MM.1S (cell line): ENCODE measurements at regions not wholly inside any gene's neighbourhood (a gene's known extent, or its start where the extent isn't known, plus 50 kb on each side); places are given as distances from the start of the nearest gene placed in this dataset.
"Not testable (repeated sequence)": the region's sequence is repeated elsewhere in the genome, so short reads cannot be mapped to it uniquely, and the experiment has no call there.

Source experiments
- DNase-seq: peaks from one replicate; pipeline ENCODE4 v3.0.0-alpha.2; 2015
- H2AFZ ChIP-seq: fragments of 300-600 bp; sonication (generic); 2 replicates; pipeline ENCODE4 v1.6.0; 2016; ENCODE audit warnings: antibody characterized with exemption, low read length
- H3F3A ChIP-seq: fragments of 300-600 bp; sonication (generic); 2 replicates; pipeline ENCODE4 v1.6.1; 2016; ENCODE audit warnings: mild to moderate bottlenecking, antibody characterized with exemption, low read length, moderate library complexity, mixed read lengths; ENCODE audit not compliant: insufficient read depth
- H3K27ac ChIP-seq: fragments of 300-600 bp; sonication (generic); 2 replicates; pipeline ENCODE4 v1.5.1; 2016; ENCODE audit warnings: mild to moderate bottlenecking, low read length
- H3K27me3 ChIP-seq: fragments of 300-600 bp; sonication (generic); replicated peaks from 2 replicates; pipeline ENCODE4 v1.6.0; 2016; ENCODE audit warnings: low read length; ENCODE audit not compliant: insufficient read depth
- H3K36me3 ChIP-seq: fragments of 300-600 bp; sonication (generic); replicated peaks from 2 replicates; pipeline ENCODE4 v1.6.1; 2016; ENCODE audit warnings: mild to moderate bottlenecking, low read length, mixed read lengths; ENCODE audit not compliant: insufficient read depth
- H3K4me1 ChIP-seq: fragments of 300-600 bp; sonication (generic); 2 replicates; pipeline ENCODE4 v1.6.1; 2016; ENCODE audit warnings: low read length, mixed read lengths
- H3K4me2 ChIP-seq: fragments of 300-600 bp; sonication (generic); 2 replicates; pipeline ENCODE4 v1.6.0; 2016; ENCODE audit warnings: low read depth, low read length
- H3K4me3 ChIP-seq: fragments of 300-600 bp; sonication (generic); 2 replicates; pipeline ENCODE4 v1.5.1; 2016; ENCODE audit warnings: low read length, mixed read lengths
- H3K79me2 ChIP-seq: fragments of 300-600 bp; sonication (generic); 2 replicates; pipeline ENCODE4 v1.6.1; 2016; ENCODE audit warnings: mixed run types, low read length, mixed read lengths
- H3K9ac ChIP-seq: fragments of 300-600 bp; sonication (generic); 2 replicates; pipeline ENCODE4 v1.6.1; 2016; ENCODE audit warnings: low read length, mixed read lengths
- H3K9me2 ChIP-seq: fragments of 300-600 bp; sonication (generic); replicated peaks from 2 replicates; pipeline ENCODE4 v1.6.1; 2016; ENCODE audit warnings: mild to moderate bottlenecking, low read length, mixed read lengths; ENCODE audit not compliant: insufficient read depth
- H3K9me3 ChIP-seq: fragments of 300-600 bp; sonication (generic); replicated peaks from 2 replicates; pipeline ENCODE4 v1.6.1; 2016; ENCODE audit warnings: mild to moderate bottlenecking, low read length, mixed read lengths; ENCODE audit not compliant: insufficient read depth
- H4K20me1 ChIP-seq: fragments of 300-600 bp; sonication (generic); 2 replicates; pipeline ENCODE4 v1.6.1; 2016; ENCODE audit warnings: mild to moderate bottlenecking, low read length, moderate library complexity, mixed read lengths; ENCODE audit not compliant: insufficient read depth
- TF ChIP-seq, protein P1 (sequence below): fragments of 300-600 bp; sonication (generic); IDR thresholded peaks from 2 replicates; pipeline ENCODE4 v1.5.1; 2016; ENCODE audit warnings: antibody characterized with exemption, low read length, mixed read lengths

DNA sequence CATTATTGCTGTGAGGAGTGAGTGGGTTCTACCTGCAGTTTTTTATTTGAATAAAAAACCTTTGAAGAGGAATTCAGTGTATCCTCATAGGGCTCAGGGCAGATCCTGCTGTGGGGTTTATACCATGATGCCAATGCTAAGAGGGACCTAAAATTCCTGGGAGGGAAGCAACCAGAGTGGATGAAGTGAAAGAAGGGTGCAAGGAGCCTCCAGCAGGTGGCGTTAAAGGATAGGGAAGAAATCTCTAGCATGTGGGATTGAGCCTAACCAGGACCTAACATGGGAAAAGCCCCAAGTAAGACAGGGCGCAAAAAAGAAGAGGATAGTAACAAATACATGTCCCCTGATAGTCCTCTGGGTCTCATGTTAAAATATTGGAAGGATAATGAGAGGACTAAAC lies 445.7 kb downstream of the CCT8L2 start:
- TF ChIP-seq, protein P1, sequence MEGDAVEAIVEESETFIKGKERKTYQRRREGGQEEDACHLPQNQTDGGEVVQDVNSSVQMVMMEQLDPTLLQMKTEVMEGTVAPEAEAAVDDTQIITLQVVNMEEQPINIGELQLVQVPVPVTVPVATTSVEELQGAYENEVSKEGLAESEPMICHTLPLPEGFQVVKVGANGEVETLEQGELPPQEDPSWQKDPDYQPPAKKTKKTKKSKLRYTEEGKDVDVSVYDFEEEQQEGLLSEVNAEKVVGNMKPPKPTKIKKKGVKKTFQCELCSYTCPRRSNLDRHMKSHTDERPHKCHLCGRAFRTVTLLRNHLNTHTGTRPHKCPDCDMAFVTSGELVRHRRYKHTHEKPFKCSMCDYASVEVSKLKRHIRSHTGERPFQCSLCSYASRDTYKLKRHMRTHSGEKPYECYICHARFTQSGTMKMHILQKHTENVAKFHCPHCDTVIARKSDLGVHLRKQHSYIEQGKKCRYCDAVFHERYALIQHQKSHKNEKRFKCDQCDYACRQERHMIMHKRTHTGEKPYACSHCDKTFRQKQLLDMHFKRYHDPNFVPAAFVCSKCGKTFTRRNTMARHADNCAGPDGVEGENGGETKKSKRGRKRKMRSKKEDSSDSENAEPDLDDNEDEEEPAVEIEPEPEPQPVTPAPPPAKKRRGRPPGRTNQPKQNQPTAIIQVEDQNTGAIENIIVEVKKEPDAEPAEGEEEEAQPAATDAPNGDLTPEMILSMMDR, result peak; percentile 43
- not testable (repeated sequence) for H3K9me3 ChIP-seq, DNase-seq, H4K20me1 ChIP-seq, H3K27ac ChIP-seq, H2AFZ ChIP-seq, H3K4me3 ChIP-seq, H3K36me3 ChIP-seq, H3K9ac ChIP-seq, H3K79me2 ChIP-seq, H3K4me1 ChIP-seq, H3K27me3 ChIP-seq, H3K4me2 ChIP-seq, H3F3A ChIP-seq, H3K9me2 ChIP-seq

DNA sequence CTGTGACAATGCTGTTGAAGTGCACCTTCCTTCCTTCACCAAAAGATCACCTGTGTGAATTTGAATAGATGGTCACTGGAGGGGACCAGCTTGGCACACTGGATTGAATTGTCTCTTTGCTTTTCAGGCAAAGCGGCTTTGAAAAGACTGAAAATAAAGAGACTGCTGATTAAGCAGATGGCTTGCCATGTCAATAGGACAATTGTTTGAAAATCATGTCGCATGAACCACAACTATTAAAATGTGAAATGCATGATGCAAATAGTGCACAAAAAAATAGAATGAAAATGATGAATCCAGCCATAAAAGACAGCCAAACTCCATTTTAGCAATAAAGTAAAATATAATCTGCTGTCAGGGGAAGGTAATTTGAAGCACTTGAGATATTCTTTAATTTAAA lies 415.3 kb downstream of the CCT8L2 start:
- not testable (repeated sequence) for H4K20me1 ChIP-seq, H3K9me3 ChIP-seq, DNase-seq, H3K79me2 ChIP-seq, H3F3A ChIP-seq, H3K27ac ChIP-seq, H3K4me1 ChIP-seq, H3K27me3 ChIP-seq, H3K4me3 ChIP-seq, H3K4me2 ChIP-seq, H3K36me3 ChIP-seq, H3K9ac ChIP-seq, H2AFZ ChIP-seq, H3K9me2 ChIP-seq

DNA sequence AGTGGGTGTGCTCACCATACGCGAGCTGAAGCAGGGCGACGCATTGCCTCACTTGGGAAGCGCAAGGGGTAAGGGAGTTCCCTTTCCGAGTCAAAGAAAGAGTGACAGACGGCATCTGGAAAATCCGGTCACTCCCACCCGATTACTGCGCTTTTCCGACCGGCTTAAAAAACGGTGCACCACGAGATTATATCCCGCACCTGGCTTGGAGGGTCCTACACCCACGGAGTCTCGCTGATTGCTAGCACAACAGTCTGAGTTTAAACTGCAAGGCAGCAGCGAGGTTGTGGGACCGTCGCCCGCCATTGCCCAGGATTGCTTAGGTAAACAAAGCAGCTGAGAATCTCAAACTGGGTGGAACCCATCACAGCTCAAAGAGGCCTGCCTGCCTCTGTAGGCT lies 408.7 kb downstream of the CCT8L2 start:
- H3K9me2 ChIP-seq, H3F3A ChIP-seq, H3K79me2 ChIP-seq, H3K4me2 ChIP-seq, H3K9ac ChIP-seq, H4K20me1 ChIP-seq, H2AFZ ChIP-seq, H3K27ac ChIP-seq, H3K4me3 ChIP-seq, H3K4me1 ChIP-seq, H3K27me3 ChIP-seq, DNase-seq, H3K36me3 ChIP-seq, H3K9me3 ChIP-seq: not testable (repeated sequence)
